Right forelimb (tissue), 1 donor: ENCODE measurements at regions not wholly inside any gene's neighbourhood (a gene's known extent, or its start where the extent isn't known, plus 50 kb on each side); places are given as distances from the start of the nearest gene placed in this dataset.

Experiments
- DNase-seq: peaks from one replicate; pipeline ENCODE4 v3.0.0-alpha.2; 2018

- DNase-seq = no peak
Measured at GRCh38 chr11:70751142-70751734, 352.9 kb downstream of the CTTN start.

- peak; percentile 88 for DNase-seq
Measured at GRCh38 chr11:70755410-70756158, 357.3 kb downstream of the CTTN start.

- no peak for DNase-seq
Measured at GRCh38 chr11:70756341-70756740, 358.0 kb downstream of the CTTN start.

DNA sequence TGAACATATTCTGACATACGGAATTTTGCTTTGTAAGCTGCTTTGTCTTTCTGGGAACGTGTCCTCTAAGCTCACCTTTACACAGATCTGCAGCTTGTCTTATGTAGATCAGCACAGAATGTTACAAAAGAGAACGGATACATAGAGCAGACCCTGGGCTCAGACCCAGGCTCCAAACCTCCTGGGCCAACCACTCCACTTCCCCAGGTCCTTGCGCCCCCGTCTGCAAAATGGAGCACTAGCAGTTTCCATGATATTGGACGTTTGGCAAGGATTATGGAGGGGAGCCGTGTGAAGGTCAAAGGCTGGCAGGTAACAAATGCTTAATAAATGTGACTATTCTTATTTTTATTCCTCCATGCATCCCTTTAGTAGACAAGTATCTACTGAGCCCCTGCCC, 358.4 kb downstream of the CTTN start:
- no peak for DNase-seq

DNA sequence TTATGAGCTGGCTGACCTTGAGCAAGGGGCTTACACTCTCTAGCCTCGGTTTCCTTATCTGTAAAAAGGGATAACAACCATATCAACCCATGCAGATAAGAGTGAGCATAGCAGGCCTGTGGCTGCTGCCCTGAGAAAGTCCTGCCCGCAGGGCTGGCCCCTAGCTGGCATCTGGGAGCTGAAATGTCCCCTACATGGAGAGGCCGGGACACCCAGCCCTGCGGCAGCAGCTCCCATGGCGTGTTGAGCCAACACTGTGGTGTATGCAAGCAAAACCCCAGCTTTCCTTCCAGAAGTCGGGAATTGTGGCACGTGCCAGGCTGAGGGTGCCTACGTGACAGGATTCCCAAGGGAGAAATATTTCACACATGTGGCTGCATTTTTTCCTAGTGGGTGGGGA, 358.9 kb downstream of the CTTN start:
- no peak for DNase-seq

- DNase-seq = no peak
Measured at GRCh38 chr11:70758206-70758605, 359.9 kb downstream of the CTTN start.

DNA sequence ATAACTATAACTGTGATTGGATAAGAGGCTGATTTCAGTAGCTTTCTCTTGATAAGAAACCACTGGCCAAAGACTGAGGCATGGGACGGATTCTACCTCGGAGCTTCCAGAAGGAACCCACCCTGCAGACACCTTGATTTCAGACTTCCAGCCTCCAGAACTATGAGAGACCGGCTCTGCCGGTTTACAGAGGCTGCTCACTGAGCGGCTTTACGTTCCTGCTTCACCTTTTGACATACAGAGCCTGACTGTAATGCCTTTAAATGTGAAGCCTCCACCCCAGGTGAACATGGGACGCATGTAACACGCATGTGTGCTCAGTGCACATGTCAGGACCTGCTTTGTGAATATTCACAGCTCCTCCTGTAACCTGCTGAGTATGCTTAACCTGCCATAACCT, 361.5 kb downstream of the CTTN start:
- DNase-seq = no peak

GRCh38 chr11:70760416-70761020, 362.2 kb downstream of the CTTN start:
- no peak for DNase-seq

DNA sequence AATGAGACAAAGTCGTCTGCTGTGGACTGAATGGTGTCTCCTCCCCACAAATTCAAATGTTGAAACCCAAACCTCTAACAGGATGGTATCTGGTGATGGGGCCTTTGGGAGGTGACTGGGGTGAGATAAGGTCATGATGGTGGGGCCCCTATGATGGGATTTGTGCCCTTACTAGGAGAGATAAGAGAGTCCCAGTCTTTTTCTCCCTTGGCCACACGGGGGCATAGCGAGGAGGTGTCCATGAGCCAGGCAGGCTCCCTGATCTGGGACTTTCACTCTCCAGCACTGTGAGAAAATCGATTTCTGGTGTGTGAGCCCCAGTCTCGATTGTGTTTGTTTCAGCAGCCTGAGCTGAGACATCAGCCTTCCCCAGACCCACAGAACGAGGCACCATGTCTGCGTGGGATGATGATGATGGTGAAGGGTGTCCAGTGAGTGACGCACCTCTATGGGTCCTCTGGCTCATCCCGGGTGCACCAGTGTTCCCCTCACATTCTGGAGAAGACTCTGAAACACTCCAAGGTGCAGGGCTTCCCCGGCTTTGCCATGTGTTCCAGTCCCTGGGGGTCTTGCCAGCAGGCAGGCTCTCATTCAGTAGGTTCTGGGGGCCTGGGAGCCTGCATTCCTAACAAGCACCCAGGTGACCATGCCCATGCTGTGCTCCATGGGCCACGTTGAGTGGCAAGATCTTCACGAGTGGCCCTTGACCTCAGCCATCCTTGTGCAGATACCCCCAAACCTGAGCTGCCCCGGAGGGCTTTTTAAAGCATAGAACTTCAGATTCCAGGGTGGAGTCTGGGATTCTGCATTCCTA, 363.0 kb downstream of the CTTN start:
- no peak for DNase-seq

- no peak for DNase-seq
Measured at GRCh38 chr11:70761908-70762337, 363.6 kb downstream of the CTTN start.

- DNase-seq = no peak
Measured at GRCh38 chr11:70762810-70763209, 364.5 kb downstream of the CTTN start.

- DNase-seq = no peak
Measured at GRCh38 chr11:70763606-70764005, 365.3 kb downstream of the CTTN start.

DNA sequence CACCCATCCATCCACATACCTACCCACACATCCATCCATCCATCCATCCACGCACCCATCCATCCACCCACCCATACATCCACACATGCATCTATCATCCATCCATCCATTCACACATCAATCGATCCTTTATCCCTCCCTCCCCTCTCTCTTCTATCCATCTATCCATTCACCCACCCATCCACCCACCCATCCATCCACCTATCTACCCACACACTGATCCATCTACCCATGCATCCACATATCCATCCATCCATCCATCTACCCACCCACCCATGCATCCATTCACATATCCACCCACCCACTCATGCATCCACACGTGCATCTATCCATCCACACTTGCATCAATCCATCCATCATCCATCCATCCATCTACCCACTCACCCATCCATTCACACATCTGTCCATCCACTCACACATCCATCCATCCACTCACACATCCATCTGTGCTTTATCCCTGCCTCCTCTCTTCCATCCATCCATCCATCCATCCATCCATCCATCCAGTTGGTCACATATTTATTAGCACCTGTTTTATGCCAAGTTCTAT, 366.1 kb downstream of the CTTN start:
- DNase-seq = no peak

DNA sequence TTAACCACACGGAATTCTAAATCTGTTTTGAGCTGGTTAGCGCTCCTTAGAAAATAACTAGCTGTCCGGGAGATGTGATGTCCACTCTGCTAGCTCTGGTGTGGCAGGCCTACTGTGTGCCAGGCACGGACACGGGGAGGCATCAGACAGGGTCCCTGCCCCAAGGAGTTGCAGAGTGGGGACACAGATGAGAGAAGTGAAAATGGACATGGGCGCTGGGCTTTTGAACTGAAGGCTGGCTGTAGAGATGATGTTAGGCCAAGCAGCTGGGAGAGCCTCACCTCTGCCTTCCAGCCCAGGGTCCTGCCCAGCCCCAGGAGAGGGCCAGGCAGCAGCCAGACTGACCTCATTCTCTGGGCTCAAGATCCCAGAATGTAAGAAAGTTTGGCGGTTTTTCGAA, 368.6 kb downstream of the CTTN start:
- DNase-seq = no peak

- DNase-seq = no peak
Measured at GRCh38 chr11:70768346-70769095, 370.2 kb downstream of the CTTN start.

GRCh38 chr11:70769106-70769505, 370.8 kb downstream of the CTTN start:
- DNase-seq = no peak

DNA sequence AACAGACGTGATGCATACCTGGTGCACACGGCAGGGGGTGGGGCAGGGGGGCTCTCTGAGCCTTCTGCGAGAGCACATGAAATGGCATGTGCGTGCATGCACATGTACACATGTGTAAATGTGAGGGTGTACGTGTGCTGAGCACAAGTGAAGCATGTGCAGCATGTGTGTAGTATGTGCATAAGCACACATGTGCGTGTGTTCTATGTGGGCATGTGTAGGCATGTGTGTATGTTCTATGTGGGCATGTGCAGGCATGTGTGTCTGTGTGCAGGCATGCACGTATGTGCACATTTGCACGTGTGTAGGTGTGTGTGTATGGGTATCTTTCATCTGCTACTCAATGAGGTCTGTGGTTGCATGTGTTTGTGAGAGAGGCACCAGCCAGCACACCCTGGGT, 371.2 kb downstream of the CTTN start:
- no peak for DNase-seq

GRCh38 chr11:70771099-70771885, 373.0 kb downstream of the CTTN start:
- no peak for DNase-seq

- no peak for DNase-seq
Measured at GRCh38 chr11:70772950-70773349, 374.6 kb downstream of the CTTN start.

DNA sequence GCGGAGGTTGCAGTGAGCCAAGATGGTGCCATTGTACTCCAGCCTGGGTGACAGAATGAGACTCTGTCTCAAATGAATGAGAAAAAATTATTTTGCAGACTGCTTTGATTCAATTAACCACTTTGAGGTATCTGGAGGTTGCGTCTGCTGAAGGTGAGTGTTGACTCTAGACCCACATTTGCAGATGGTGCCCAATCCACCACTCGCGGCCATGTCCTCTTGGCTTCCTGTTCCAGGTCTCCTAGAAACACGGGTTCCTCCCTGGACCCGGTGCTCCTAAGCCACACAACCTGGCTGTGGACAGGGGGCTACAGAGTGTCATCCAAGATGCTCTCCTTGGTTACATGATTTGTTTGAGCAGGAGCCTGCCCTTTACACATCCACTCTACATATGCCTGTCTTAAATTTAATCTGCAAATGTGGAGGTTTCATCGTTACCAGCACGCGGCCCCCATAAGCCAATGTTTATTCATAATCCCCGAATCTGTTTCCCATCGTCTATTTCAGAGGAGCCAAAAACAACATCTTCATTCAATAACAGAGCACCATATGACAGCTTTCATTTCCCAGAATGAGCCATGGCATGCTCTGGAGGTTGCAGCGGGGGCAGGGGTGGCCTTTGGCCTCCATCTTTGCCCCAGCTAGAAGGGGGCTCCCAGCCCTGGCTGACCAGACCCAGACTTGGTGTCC, 377.2 kb downstream of the CTTN start:
- DNase-seq = no peak
